Liver (tissue), 3 donors: ENCODE measurements at regions not wholly inside any gene's neighbourhood (a gene's known extent, or its start where the extent isn't known, plus 50 kb on each side); places are given as distances from the start of the nearest gene placed in this dataset.

Experiments
- ATF3 ChIP-seq: IDR thresholded peaks from 2 replicates; pipeline ENCODE4 v1.6.1; 2016; ENCODE audit warnings: antibody characterized with exemption
- CTCF ChIP-seq: fragments of 150-350 bp; IDR thresholded peaks from 2 replicates; pipeline ENCODE4 v1.5.1; 2017; ENCODE audit warnings: improper control_type of control experiment, low read depth, low read length; ENCODE audit not compliant: missing input control
- HNF4A ChIP-seq, 2 donors: conservative IDR thresholded peaks; 2 replicates each; pipeline ENCODE4 v1.6.1; 2016; ENCODE audit warnings: antibody characterized with exemption in 2 of 2, mild to moderate bottlenecking in 2 of 2
- JUND ChIP-seq, 2 donors: IDR thresholded peaks; 2 replicates each; pipeline ENCODE4 v1.6.1; 2016; ENCODE audit warnings: antibody characterized with exemption in 2 of 2
- MAX ChIP-seq: IDR thresholded peaks from 2 replicates; pipeline ENCODE4 v1.6.1; 2016; ENCODE audit warnings: antibody characterized with exemption
- NR2F2 ChIP-seq: IDR thresholded peaks from 2 replicates; pipeline ENCODE4 v1.6.1; 2016; ENCODE audit warnings: antibody characterized with exemption
- RAD21 ChIP-seq, 2 donors: IDR thresholded peaks; 2 replicates each; pipeline ENCODE4 v1.6.1; 2016; ENCODE audit warnings: antibody characterized with exemption in 2 of 2, mild to moderate bottlenecking in 2 of 2
- REST ChIP-seq: IDR thresholded peaks from 2 replicates; pipeline ENCODE4 v1.6.1; 2016; ENCODE audit warnings: antibody characterized with exemption, mild to moderate bottlenecking
- SP1 ChIP-seq: IDR thresholded peaks from 2 replicates; pipeline ENCODE4 v1.6.1; 2018; ENCODE audit warnings: antibody characterized with exemption, mild to moderate bottlenecking
- TAF1 ChIP-seq: conservative IDR thresholded peaks from 2 replicates; pipeline ENCODE4 v1.6.1; 2016; ENCODE audit warnings: antibody characterized with exemption, mild to moderate bottlenecking
- YY1 ChIP-seq: IDR thresholded peaks from 2 replicates; pipeline ENCODE4 v1.6.1; 2016; ENCODE audit warnings: antibody characterized with exemption, mild to moderate bottlenecking
- ZBTB33 ChIP-seq: IDR thresholded peaks from 2 replicates; pipeline ENCODE4 v1.6.1; 2016; ENCODE audit warnings: antibody characterized with exemption
- donor health status: healthy.
- donor health status: healthy.

GRCh38 chr12:78600541-78600940 is 264.0 kb upstream of the SYT1 start:
- TF ChIP-seq YY1 (no peak), CTCF (no peak), TAF1 (no peak), RAD21 (IDR thresholded peaks at IDR 0.05) (no peak), ATF3 (no peak), ZBTB33 (no peak), HNF4A (conservative IDR thresholded peaks at IDR 0.05) (no peak), JUND (IDR thresholded peaks at IDR 0.05) (no peak), REST (no peak), NR2F2 (no peak), SP1 (no peak), MAX (no peak)
